ENCODE measurements at regions not wholly inside any gene's neighbourhood (a gene's known extent, or its start where the extent isn't known, plus 50 kb on each side); places are given as distances from the start of the nearest gene placed in this dataset.

- TF ChIP-seq CTCF (IDR thresholded peaks at IDR 0.05) (no peak), POLR2AphosphoS5 (IDR thresholded peaks at IDR 0.05; ENCODE audit: low read depth, low read length) (no peak)
These were observed 142.6 kb upstream of the ST8SIA4 start for GRCh38 chr5:101045689-101046088.
